Mammary epithelial cell (primary cell): ENCODE measurements at regions not wholly inside any gene's neighbourhood (a gene's known extent, or its start where the extent isn't known, plus 50 kb on each side); places are given as distances from the start of the nearest gene placed in this dataset.

Source experiments
- CTCF ChIP-seq, 2 donors: IDR thresholded peaks in 1 of 2; conservative IDR thresholded peaks in 1 of 2; 2 replicates each; pipeline ENCODE4 v1.5.1; 2011 to 2012; ENCODE audit warnings: inconsistent platforms in 2 of 2, low read length in 2 of 2, mild to moderate bottlenecking in 2 of 2, control low read depth in 1 of 2, low read depth in 1 of 2; ENCODE audit not compliant: insufficient read depth in 1 of 2; ENCODE audit errors: extremely low read depth in 1 of 2
- EZH2 ChIP-seq: IDR thresholded peaks from 2 replicates; pipeline ENCODE4 v1.6.1; 2012; ENCODE audit warnings: low read length, inconsistent platforms, borderline replicate concordance

GRCh38 chr12:132432126-132432705 is 57.7 kb upstream of the FBRSL1 start:
- no peak for TF ChIP-seq CTCF (conservative IDR thresholded peaks at IDR 0.05 in 1 of 2, IDR thresholded peaks at IDR 0.05 in 1 of 2; ENCODE audit: extremely low read depth in 1 of 2, insufficient read depth in 1 of 2, low read depth in 1 of 2, low read length in 2 of 2)
- no peak for TF ChIP-seq EZH2
